Ovary (tissue), 3 donors: ENCODE measurements at regions not wholly inside any gene's neighbourhood (a gene's known extent, or its start where the extent isn't known, plus 50 kb on each side); places are given as distances from the start of the nearest gene placed in this dataset.

ENCODE experiments used
- CTCF ChIP-seq, 3 donors: fragments of 450-650 bp in 2 of 3; fragments of 200-600 bp in 1 of 3; IDR thresholded peaks; one replicate each; pipeline versions ENCODE4 v1.5.1 to v1.8.0; 2016 to 2022; ENCODE audit warnings: antibody characterized with exemption in 3 of 3, mild to moderate bottlenecking in 1 of 3
- POLR2A ChIP-seq: fragments of 450-650 bp; IDR thresholded peaks from one replicate; pipeline ENCODE4 v1.6.1; 2017; ENCODE audit warnings: antibody characterized with exemption, mild to moderate bottlenecking, moderate library complexity
- donor health status: DM: no; HTN: no; CAD: no.

GRCh38 chr12:28827861-28828260, 321.2 kb upstream of the FAR2 start:
- TF ChIP-seq CTCF (IDR thresholded peaks at IDR 0.05) (no peak), POLR2A (no peak)
